ENCODE measurements at regions not wholly inside any gene's neighbourhood (a gene's known extent, or its start where the extent isn't known, plus 50 kb on each side); places are given as distances from the start of the nearest gene placed in this dataset.

DNA sequence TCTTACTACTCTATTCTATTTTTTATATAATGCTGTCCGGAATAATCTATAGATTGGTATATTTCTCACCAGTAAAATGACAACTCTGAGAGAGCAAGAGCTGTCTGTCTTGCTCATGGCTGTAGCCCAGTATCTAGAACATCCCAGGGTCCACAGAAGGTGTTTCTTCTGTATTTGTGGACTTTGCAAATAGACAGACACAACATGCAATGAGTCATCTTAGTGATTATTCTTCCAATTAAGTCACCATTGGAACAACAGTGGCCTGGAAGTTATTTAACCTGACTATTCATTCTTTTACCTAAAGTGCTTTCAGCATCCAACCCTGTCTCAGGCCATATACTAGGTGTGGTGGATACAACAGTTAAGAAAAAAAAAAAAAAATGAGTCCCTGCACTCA is 179.5 kb downstream of the PPARGC1A start:
- TF ChIP-seq, protein P1, sequence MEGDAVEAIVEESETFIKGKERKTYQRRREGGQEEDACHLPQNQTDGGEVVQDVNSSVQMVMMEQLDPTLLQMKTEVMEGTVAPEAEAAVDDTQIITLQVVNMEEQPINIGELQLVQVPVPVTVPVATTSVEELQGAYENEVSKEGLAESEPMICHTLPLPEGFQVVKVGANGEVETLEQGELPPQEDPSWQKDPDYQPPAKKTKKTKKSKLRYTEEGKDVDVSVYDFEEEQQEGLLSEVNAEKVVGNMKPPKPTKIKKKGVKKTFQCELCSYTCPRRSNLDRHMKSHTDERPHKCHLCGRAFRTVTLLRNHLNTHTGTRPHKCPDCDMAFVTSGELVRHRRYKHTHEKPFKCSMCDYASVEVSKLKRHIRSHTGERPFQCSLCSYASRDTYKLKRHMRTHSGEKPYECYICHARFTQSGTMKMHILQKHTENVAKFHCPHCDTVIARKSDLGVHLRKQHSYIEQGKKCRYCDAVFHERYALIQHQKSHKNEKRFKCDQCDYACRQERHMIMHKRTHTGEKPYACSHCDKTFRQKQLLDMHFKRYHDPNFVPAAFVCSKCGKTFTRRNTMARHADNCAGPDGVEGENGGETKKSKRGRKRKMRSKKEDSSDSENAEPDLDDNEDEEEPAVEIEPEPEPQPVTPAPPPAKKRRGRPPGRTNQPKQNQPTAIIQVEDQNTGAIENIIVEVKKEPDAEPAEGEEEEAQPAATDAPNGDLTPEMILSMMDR (IDR thresholded peaks at IDR 0.05), result no peak
- no peak for TF ChIP-seq POLR2A (IDR thresholded peaks at IDR 0.05)
